CD4-positive, alpha-beta T cell treated with Interleukin-12 subunit alpha and Interleukin-12 subunit beta, for 1 hour (primary cell): ENCODE measurements at regions not wholly inside any gene's neighbourhood (a gene's known extent, or its start where the extent isn't known, plus 50 kb on each side); places are given as distances from the start of the nearest gene placed in this dataset.

ENCODE experiments used
- DNase-seq: peaks from one replicate; pipeline ENCODE4 v3.0.0-alpha.2; 2020

- no peak for DNase-seq
Observed at GRCh38 chr5:164941132-164941531, 1435.7 kb downstream of the MAT2B start.

GRCh38 chr5:164950927-164951326, 1445.5 kb downstream of the MAT2B start:
- no peak for DNase-seq

- DNase-seq: no peak
Observed at GRCh38 chr5:164951570-164951969, 1446.2 kb downstream of the MAT2B start.

- DNase-seq: no peak
Observed at GRCh38 chr5:164958688-164959087, 1453.3 kb downstream of the MAT2B start.

GRCh38 chr5:164959761-164960160, 1454.3 kb downstream of the MAT2B start:
- DNase-seq: no peak

GRCh38 chr5:164962329-164962961, 1457.0 kb downstream of the MAT2B start:
- DNase-seq: no peak

GRCh38 chr5:164966611-164967010, 1461.2 kb downstream of the MAT2B start:
- no peak for DNase-seq

- DNase-seq: no peak
Observed at GRCh38 chr5:164967354-164967753, 1461.9 kb downstream of the MAT2B start.

GRCh38 chr5:164972973-164973372, 1467.6 kb downstream of the MAT2B start:
- DNase-seq: no peak

- no peak for DNase-seq
Observed at GRCh38 chr5:164975986-164976385, 1470.6 kb downstream of the MAT2B start.

GRCh38 chr5:164980480-164980879, 1475.1 kb downstream of the MAT2B start:
- no peak for DNase-seq

GRCh38 chr5:164998142-164998541, 1492.7 kb downstream of the MAT2B start:
- no peak for DNase-seq

GRCh38 chr5:164998590-164998989, 1493.2 kb downstream of the MAT2B start:
- no peak for DNase-seq

- no peak for DNase-seq
Observed at GRCh38 chr5:165000479-165001190, 1495.2 kb downstream of the MAT2B start.

- DNase-seq: no peak
Observed at GRCh38 chr5:165003283-165003682, 1497.9 kb downstream of the MAT2B start.

- no peak for DNase-seq
Observed at GRCh38 chr5:165004175-165004574, 1498.8 kb downstream of the MAT2B start.

GRCh38 chr5:165014439-165014838, 1509.0 kb downstream of the MAT2B start:
- DNase-seq: no peak

GRCh38 chr5:165015126-165015525, 1509.7 kb downstream of the MAT2B start:
- DNase-seq: no peak

- no peak for DNase-seq
Observed at GRCh38 chr5:165015547-165015946, 1510.1 kb downstream of the MAT2B start.

GRCh38 chr5:165026971-165027370, 1521.6 kb downstream of the MAT2B start:
- DNase-seq: no peak

GRCh38 chr5:165028356-165028755, 1522.9 kb downstream of the MAT2B start:
- no peak for DNase-seq

GRCh38 chr5:165029099-165029870, 1523.9 kb downstream of the MAT2B start:
- DNase-seq: no peak

GRCh38 chr5:165030971-165031370, 1525.6 kb downstream of the MAT2B start:
- DNase-seq: no peak

GRCh38 chr5:165031371-165031770, 1526.0 kb downstream of the MAT2B start:
- no peak for DNase-seq
